SKM-1 (cell line): ENCODE measurements at regions not wholly inside any gene's neighbourhood (a gene's known extent, or its start where the extent isn't known, plus 50 kb on each side); places are given as distances from the start of the nearest gene placed in this dataset.

Source experiments
- DNase-seq: peaks from one replicate; lab custom pipeline; 2025; ENCODE audit not compliant: unreplicated experiment; lab: John Stamatoyannopoulos, UW

- no peak for DNase-seq
Observed at GRCh38 chr5:42337607-42338006, 85.6 kb upstream of the GHR start.

- no peak for DNase-seq
Observed at GRCh38 chr5:42338136-42338535, 85.1 kb upstream of the GHR start.

- DNase-seq, result no peak
Observed at GRCh38 chr5:42349163-42349562, 74.1 kb upstream of the GHR start.

GRCh38 chr5:42351956-42352355 lies 71.3 kb upstream of the GHR start:
- no peak for DNase-seq

GRCh38 chr5:42360056-42360455 lies 63.2 kb upstream of the GHR start:
- DNase-seq, result no peak

- no peak for DNase-seq
Observed at GRCh38 chr5:42360616-42361314, 62.5 kb upstream of the GHR start.

- no peak for DNase-seq
Observed at GRCh38 chr5:42361315-42361688, 61.9 kb upstream of the GHR start.

- no peak for DNase-seq
Observed at GRCh38 chr5:42366051-42366450, 57.2 kb upstream of the GHR start.
